ENCODE measurements at regions not wholly inside any gene's neighbourhood (a gene's known extent, or its start where the extent isn't known, plus 50 kb on each side); places are given as distances from the start of the nearest gene placed in this dataset.
"Not testable (repeated sequence)": the region's sequence is repeated elsewhere in the genome, so short reads cannot be mapped to it uniquely, and the experiment has no call there.

DNA sequence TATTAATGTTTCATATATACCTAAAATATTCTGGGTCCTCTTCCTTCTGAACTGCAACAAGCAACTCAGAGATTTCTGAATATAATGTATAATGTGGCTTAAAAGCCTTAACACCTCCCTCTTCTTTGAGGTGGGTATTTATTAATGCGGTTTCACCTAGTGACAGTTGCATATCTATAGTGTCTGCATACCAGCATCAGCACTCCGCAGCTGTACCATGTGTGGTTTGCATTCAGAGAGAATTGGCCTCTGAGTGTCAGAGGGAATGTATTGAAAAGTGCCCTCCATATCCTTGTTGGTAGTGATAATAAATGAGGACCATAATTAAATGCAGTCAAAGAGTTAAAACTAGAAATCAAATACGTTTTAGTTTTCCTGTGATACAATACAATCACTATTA lies 256.6 kb upstream of the ARRDC3 start:
- DNase-seq: no peak

GRCh38 chr5:91638010-91638409 lies 254.9 kb upstream of the ARRDC3 start:
- DNase-seq: no peak

- DNase-seq: no peak
Observed at GRCh38 chr5:91635950-91636734, 253.0 kb upstream of the ARRDC3 start.

DNA sequence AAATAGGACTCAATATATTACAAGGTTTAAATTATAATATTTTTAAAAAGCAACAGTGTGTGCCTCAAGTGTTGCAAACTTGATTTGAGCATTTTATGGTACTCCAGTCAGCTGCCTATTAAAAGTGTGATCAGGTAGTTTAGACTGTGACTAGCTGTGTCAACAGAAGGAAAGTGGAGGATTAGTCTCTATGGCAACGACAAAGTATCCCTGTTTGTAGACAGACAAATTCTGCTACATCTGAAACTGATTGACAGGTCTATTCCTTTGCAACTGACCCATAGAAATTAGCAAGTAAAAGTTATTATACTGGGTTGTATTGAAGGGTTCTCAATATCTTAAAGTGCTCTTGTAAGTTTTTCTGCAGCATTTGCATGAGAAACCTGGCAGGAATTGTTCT lies 249.8 kb upstream of the ARRDC3 start:
- DNase-seq: no peak

DNA sequence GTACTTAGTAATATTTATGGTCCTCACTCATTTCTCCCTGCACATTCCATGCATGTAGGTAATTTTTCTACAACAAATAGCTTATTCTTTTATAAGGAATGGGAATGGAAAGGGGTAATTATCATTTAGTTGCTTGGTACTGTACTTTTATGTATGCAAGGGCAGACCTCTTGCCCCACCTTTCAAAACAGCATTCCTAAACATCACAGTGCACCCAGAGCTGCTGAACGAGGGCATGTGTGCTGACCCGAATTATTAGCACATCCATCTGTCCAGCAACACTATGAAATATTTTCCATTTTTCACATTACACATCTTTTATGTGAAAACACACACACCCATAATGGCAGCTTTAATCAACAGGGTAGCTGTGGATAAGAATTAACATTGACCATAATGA lies 228.6 kb upstream of the ARRDC3 start:
- no peak for DNase-seq

DNA sequence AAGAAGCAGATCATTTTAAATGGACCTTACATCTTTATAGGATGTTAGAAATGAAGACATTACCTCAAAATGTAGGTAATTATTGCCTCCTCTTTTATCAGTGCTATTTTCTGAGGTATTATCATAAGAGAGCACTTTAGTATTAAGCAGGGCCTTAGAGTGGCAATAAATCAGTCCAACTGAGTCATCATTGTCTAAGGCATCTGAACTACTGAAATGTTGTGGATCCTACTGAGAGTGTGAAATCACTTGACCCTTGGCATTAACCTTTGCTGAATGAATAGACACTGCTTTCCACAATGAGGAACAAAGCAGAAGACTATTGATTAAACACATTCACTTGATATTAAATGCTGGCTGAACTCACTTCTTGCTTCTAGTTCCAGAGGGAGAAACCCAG lies 224.6 kb upstream of the ARRDC3 start:
- DNase-seq: no peak

- no peak for DNase-seq
Observed at GRCh38 chr5:91599863-91600262, 216.7 kb upstream of the ARRDC3 start.

DNA sequence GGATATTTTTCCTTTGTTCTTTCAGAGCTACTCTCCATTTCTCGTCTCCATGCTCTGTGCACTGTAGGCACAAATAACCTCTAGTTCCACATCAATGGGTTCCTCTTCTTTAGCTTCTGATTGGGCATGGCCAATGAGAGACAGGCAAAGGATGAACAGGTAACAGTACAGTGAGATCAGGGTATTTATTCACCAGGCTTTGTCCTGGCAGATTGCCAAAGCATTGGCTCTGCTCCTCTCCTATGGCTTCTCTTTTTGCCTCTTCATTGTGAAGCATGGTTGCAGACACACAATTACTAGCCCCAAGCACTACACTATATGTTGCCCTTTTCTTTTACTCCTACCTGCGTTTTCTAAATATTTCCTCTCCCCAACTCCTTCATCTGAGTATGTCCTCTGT lies 215.1 kb upstream of the ARRDC3 start:
- DNase-seq: no peak

DNA sequence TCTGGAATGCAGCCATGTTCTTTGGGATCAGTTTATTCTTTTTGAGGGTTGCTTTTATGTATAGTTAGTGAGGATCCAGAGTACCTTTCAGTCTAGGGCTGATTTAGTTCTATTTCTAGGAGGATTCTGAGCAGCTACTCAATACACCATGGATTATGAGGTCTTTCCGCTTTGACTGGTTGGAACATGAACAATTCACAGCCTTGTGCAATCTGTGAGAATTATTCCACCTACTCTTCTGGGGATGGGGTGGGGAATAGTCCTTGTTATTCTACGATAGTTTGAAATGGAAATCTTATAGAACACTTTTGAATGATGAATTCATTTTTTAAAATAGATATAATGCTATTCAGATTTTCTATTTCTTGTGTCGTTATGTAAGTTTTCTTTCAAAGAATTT lies 212.3 kb upstream of the ARRDC3 start:
- DNase-seq: no peak

GRCh38 chr5:91591076-91591475 lies 208.0 kb upstream of the ARRDC3 start:
- no peak for DNase-seq

DNA sequence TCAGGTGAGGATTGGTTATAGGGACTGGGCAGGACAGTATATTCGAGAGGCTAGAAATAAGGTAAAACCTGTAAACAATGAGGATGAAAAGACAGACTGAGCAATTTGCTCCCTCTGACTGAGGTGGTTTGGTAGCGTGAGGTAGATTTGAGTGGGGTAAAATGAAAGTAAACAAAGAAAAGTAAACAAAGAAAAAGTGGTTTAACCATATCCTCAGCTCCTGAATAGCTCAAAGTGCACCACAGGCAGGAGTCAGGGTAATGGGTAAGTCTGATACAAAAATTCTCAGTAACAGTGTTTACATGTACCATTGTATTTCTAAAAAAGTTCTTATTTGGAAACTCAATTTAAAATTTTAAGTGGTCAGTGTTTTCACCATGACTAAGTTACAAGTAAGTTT lies 203.1 kb upstream of the ARRDC3 start:
- DNase-seq: no peak

- DNase-seq: no peak
Observed at GRCh38 chr5:91584352-91584751, 201.2 kb upstream of the ARRDC3 start.

GRCh38 chr5:91566012-91566411 lies 182.9 kb upstream of the ARRDC3 start:
- DNase-seq: not testable (repeated sequence)

GRCh38 chr5:91562922-91563321 lies 179.8 kb upstream of the ARRDC3 start:
- DNase-seq: no peak

GRCh38 chr5:91541696-91542095 lies 158.6 kb upstream of the ARRDC3 start:
- no peak for DNase-seq

DNA sequence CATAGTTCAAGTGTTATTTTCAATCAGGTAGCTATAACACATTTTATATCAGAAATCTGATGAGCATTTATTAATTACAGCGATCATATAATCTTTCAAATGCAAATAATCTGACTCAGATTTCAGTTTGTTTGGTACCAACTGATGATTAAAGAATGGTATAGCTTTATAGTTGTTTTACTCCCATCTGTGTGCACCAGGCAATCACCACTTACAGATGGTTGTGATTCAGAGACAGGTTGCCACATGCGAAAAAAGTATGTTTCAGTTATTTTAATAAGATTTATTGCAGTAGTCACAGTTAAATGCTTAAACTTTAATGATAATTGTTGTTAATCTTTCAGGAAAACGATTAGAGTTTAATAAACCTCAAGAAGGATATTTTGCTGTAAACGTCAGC lies 155.1 kb upstream of the ARRDC3 start:
- DNase-seq: no peak

DNA sequence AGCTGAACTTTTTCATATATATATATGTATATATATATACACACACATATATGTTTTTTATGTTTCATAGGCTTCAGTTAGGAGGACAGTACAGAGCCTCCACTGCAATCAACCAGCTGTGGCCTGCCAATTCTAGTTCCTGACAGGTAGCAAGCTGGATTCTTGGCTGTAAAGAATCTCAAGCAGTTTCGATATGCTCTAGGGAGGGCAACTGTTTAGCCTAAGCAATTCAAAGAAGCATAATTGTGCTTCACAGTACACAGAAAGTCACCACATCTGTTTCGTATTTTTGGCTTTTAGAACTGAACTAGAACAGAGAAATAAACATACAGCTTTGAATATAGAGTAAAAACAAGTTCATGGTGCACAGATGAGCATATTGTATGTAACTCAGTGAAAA lies 152.4 kb upstream of the ARRDC3 start:
- DNase-seq: no peak

DNA sequence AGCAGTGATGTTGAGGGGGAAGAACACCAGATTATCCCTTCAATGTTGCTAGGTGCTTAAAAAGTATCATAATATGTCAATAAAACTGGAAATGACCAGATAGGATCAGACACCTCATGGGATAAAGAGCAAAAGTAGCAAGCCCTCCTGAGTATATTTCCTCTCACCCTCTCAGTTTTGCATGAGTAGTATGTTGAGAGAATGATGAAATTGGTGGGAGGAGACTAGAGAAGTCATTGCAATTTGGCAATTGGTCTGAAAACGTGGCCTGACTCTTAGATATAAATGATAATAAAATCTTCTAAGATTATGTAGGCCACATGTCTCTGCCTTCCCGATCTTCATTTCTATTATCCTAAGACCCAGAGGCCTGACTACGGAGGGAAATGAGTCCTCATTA lies 151.2 kb upstream of the ARRDC3 start:
- no peak for DNase-seq

- no peak for DNase-seq
Observed at GRCh38 chr5:91532779-91533178, 149.7 kb upstream of the ARRDC3 start.

- no peak for DNase-seq
Observed at GRCh38 chr5:91532281-91532680, 149.2 kb upstream of the ARRDC3 start.

DNA sequence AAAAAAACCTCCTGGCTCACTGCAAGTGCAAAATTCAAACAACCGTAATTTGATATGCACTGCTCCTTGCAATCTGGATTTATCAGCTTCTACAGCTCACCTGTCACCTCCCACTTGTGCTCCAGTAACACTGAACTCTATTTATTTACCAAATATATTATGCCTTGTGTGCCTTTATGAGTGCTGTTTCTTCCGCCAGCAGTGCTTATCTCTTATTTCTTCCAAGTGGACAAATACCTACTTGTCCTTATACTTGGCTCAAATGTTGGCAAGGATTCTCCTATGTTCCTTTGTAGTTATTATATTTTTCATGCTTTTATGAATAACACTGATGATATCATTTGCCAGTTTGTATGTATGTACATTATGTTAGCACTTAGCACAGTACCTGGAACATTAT lies 145.7 kb upstream of the ARRDC3 start:
- no peak for DNase-seq

DNA sequence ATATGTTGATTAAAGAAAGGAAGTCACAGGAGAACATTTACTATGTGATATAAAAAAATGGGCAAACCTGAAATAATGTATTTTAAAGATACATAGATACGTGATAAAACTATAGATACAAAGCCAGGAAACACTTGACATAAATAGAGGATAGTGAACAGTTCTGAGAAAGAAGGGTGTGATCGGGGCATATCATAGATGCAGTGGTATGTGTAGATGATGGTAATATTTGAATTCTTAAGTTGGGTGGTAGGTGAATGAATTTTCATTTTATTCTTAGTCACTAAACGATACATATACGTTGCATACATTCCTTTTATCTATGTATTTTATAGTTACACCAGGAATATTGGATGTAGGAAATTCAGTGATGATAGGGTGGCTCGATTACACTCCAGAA lies 138.7 kb upstream of the ARRDC3 start:
- no peak for DNase-seq

DNA sequence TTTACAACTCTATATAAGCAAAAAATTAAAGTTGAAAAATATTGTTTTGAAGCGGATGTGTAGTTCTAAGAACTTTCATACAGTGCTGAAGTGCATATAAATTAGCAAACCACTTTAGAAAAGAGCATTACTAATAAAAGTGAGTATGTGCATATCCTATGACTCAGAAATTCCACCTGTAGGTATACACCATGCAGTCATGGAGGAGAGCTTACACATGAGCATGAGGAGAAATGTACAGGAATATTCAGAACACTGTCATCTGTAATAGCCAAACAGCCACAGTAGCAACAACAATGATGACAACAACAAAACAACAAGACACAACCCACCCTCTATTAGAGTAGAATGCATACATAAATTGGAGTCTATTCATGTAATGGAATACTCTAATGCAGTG lies 138.2 kb upstream of the ARRDC3 start:
- DNase-seq: no peak

DNA sequence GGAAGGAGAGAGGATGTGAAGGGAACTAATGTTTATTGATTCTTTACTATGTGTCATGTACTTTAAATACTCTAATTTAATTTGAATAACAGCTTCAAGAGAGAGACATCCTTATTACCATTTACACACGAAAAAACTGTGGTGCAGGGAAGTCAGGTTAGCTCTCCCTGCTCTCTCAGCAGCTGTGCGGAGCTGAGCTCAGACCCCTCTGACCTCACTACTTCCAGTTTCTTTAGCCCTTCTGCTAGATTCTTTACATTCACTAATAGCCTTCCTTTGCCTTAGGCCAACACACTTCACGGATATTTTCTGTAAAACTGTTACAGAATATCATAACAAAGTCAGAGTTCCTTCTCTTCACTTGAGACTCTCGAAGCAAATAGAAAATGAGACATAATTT lies 131.3 kb upstream of the ARRDC3 start:
- no peak for DNase-seq

DNA sequence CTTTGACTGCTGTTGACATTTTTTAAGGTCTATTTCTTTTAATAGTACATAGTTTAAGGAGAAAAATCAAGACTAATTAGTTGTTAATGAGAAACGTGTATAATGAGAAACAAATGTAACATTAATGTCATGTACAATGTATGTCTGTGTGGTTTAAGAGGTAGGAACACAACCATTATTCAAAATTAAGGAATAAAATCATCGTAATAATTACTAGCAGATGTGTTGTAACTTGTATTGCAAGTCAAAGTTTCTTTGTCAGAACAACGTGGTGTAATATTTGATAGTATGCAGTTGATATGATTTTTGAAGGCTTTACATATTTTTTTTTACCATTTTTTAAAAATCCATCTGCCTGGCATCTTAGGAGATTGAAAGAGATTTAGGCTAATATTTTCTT lies 120.2 kb upstream of the ARRDC3 start:
- no peak for DNase-seq

- DNase-seq: no peak
Observed at GRCh38 chr5:91500758-91501157, 117.6 kb upstream of the ARRDC3 start.

Measured in NCI-H1930 (cell line).